ENCODE measurements at regions not wholly inside any gene's neighbourhood (a gene's known extent, or its start where the extent isn't known, plus 50 kb on each side); places are given as distances from the start of the nearest gene placed in this dataset.
"Not testable (repeated sequence)": the region's sequence is repeated elsewhere in the genome, so short reads cannot be mapped to it uniquely, and the experiment has no call there.

DNA sequence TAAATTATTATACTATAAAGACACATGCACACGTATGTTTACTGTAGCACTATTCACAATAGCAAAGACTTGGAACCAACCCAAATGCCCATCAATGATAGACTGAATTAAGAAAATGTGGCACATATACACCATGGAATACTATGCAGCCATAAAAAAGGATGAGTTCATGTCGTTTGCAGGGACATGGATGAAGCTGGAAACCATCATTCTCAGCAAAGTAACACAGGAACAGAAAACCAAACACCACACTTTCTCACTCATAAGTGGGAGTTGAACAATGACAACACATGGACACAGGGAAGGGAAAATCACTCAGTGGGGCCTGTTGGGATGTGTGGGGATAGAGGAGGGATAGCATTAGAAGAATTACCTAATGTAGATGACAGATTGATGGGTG is 163.0 kb downstream of the CCDC71L start:
- CTCF ChIA-PET = not testable (repeated sequence)
- POLR2A ChIA-PET = interaction anchor here (0.7 kb wide), 1 partner anchor 16 kb away, joined by 3 read pairs; no protein-coding TSS in a partner anchor

GRCh38 chr7:106493041-106493731 is 167.8 kb downstream of the CCDC71L start:
- ChIA-PET CTCF (no interaction called here), POLR2A (interaction anchor here (0.7 kb wide), 1 partner anchor 793 kb away, joined by 5 read pairs; no protein-coding TSS in a partner anchor)

DNA sequence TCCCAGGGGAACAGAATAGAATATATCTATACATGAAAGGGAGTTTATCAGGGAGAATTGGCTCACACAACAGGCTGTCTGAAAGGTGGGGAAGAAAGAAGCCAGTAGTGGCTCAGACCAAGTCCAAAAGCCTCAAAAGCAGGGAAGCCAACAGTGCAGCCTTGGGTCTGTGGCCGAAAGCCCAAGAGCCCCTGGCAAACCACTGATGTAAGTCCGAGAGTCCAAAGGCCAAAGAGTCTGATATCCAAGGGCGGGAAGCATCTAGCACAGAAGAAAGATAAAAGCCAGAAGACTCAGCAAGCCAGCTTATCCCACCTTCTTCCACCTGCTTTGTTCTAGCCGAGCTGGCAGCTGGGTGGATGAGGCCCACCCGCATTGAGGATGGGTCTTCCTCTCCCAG is 172.5 kb downstream of the CCDC71L start:
- CTCF ChIA-PET = no interaction called here
- POLR2A ChIA-PET = no interaction called here

DNA sequence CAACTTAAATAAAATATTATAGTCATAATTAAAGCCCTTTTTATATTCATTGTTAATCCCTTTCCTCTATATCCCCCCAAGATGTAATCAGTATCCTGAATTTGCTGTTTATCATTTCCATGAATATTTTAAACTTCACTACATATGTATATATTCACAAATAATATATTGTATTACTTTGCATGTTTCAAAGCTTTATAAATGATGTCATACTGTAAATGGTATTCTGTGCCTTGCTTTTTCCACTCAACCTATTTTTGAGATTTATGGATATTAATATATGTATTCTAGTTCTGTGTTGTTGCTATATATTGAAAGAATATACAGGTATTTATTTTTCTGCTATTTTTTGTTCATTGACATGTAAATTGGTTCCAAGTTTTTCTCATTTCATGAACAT is 173.1 kb downstream of the CCDC71L start:
- ChIA-PET POLR2A (no interaction called here), CTCF (no interaction called here)

- CTCF ChIA-PET = interaction anchor here (1.7 kb wide), 1 partner anchor 140 kb away, joined by 3 read pairs; no protein-coding TSS in a partner anchor
- POLR2A ChIA-PET = no interaction called here
These were observed 174.6 kb downstream of the CCDC71L start for GRCh38 chr7:106486331-106486730.

GRCh38 chr7:106485919-106486318 is 175.0 kb downstream of the CCDC71L start:
- CTCF ChIA-PET = interaction anchor here (0.8 to 1.7 kb wide), 2 partner anchors 140 to 200 kb away, joined by 3 to 4 read pairs; no protein-coding TSS in a partner anchor
- POLR2A ChIA-PET = interaction anchor here (1.4 kb wide), 1 partner anchor 140 kb away, joined by 7 read pairs; no protein-coding TSS in a partner anchor

- CTCF ChIA-PET = interaction anchor here (0.6 to 1.7 kb wide), 4 partner anchors 64 to 308 kb away, joined by 3 to 4 read pairs (median 3); no protein-coding TSS in a partner anchor
- POLR2A ChIA-PET = interaction anchor here (0.8 to 1.4 kb wide), 3 partner anchors 60 to 203 kb away, joined by 3 to 7 read pairs (median 4); no protein-coding TSS in a partner anchor
These were observed 175.9 kb downstream of the CCDC71L start for GRCh38 chr7:106485031-106485551.

- ChIA-PET CTCF (interaction anchor here (1.4 kb wide), 1 partner anchor 63 kb away, joined by 3 read pairs; no protein-coding TSS in a partner anchor), POLR2A (interaction anchor here (0.8 to 1.4 kb wide), 3 partner anchors 59 to 203 kb away, joined by 3 to 7 read pairs (median 4); no protein-coding TSS in a partner anchor)
These were observed 176.4 kb downstream of the CCDC71L start for GRCh38 chr7:106484562-106484961.

- CTCF ChIA-PET = no interaction called here
- POLR2A ChIA-PET = interaction anchor here (0.6 kb wide), 1 partner anchor 201 kb away, joined by 3 read pairs; no protein-coding TSS in a partner anchor
These were observed 178.9 kb downstream of the CCDC71L start for GRCh38 chr7:106482091-106482490.

- CTCF ChIA-PET = no interaction called here
- POLR2A ChIA-PET = no interaction called here
These were observed 180.3 kb downstream of the CCDC71L start for GRCh38 chr7:106480616-106481031.

- POLR2A ChIA-PET = no interaction called here
- CTCF ChIA-PET = no interaction called here
These were observed 180.8 kb downstream of the CCDC71L start for GRCh38 chr7:106480161-106480579.

DNA sequence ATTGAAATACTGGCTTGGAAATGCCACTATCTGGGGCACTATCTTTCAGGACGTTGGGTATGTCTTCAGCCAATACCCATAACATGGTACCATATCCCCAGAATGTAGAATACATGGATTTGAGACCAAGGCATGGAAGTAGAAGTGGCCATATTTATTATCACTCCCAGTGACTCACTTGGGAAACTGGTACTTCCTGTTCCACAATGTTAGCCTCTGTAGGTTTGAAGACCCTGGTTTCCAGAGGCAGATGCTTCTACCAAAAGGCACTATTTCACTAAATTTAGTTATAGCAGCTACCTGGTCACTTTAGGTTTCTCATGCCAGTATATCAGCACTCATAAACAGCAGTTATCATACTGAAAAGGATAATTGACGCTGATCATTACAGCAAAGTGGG is 184.2 kb downstream of the CCDC71L start:
- ChIA-PET POLR2A (interaction anchor here (0.7 kb wide), 1 partner anchor 222 kb away, joined by 3 read pairs; no protein-coding TSS in a partner anchor), CTCF (no interaction called here)

DNA sequence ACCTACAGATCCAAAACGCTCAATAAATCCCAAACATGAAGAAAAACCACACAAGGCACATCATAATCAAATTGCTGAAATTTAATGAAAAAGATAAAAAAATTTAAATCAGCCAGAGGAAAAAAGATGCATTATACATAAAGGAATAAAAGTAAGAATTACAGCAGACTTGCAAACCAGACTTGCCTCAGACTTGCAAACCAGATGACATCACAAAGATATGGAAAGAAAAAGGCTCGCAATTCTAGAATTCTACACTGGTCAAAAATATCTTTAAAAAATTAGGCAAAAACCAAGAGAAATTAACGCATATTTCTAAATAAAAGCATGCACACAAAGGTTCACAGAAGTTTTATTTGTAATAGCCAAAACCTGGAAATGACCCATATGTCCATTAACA is 188.0 kb upstream of the NAMPT start:
- CTCF ChIA-PET = no interaction called here
- POLR2A ChIA-PET = no interaction called here

DNA sequence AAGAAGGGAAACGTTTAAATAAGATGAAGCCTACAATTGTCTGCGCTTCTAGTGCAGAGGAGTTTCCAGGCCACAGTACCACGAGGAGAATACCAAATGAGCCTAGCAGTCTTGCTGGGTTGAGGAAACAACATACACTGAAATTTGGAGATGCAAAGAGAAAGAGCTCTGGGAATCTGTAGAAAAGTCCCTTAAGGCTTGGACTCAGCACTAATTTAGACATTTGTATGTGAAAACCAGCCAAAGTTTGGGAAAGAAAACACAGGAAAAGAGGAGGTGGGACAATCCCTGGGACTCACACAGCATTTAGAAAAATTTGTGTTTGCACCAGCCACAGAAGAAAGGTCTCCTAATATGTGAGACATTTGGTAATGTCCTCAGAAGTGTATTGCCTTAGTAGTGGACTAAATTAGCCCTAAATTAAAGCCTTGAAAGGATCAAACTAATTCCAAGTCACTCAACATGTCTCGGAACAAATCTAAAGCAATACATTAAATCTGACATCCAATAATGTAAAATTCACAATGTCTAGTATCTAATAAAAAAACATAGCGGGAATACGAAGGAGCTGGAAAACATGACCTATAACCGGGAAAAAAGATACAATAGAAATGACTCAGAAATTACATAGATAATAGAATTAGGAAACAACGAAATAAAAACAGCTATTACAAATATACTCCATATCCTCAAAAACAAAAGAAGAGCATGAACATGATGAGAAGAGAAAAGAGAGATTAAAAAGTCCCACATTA is 187.1 kb upstream of the NAMPT start:
- POLR2A ChIA-PET = no interaction called here
- CTCF ChIA-PET = no interaction called here

- POLR2A ChIA-PET = no interaction called here
- CTCF ChIA-PET = no interaction called here
These were observed 186.2 kb upstream of the NAMPT start for GRCh38 chr7:106471021-106471420.

GRCh38 chr7:106466867-106467266 is 182.1 kb upstream of the NAMPT start:
- ChIA-PET CTCF (interaction anchor here (6.4 kb wide), 1 partner anchor 289 kb away, joined by 55 read pairs; no protein-coding TSS in a partner anchor), POLR2A (no interaction called here)

- POLR2A ChIA-PET = no interaction called here
- CTCF ChIA-PET = interaction anchor here (6.4 kb wide), 1 partner anchor 288 kb away, joined by 55 read pairs; no protein-coding TSS in a partner anchor
These were observed 181.1 kb upstream of the NAMPT start for GRCh38 chr7:106465704-106466468.

GRCh38 chr7:106464651-106465050 is 179.9 kb upstream of the NAMPT start:
- CTCF ChIA-PET = interaction anchor here (6.4 kb wide), 1 partner anchor 287 kb away, joined by 55 read pairs; no protein-coding TSS in a partner anchor
- POLR2A ChIA-PET = no interaction called here

- ChIA-PET CTCF (interaction anchor here (0.9 to 6.4 kb wide), 2 partner anchors 39 to 286 kb away, joined by 3 to 55 read pairs; no protein-coding TSS in a partner anchor), POLR2A (no interaction called here)
These were observed 179.2 kb upstream of the NAMPT start for GRCh38 chr7:106463851-106464611.
